ENCODE measurements at regions not wholly inside any gene's neighbourhood (a gene's known extent, or its start where the extent isn't known, plus 50 kb on each side); places are given as distances from the start of the nearest gene placed in this dataset.
A peak's percentile ranks its signal among the peaks of the same experiment; 100 is the strongest.

DNA sequence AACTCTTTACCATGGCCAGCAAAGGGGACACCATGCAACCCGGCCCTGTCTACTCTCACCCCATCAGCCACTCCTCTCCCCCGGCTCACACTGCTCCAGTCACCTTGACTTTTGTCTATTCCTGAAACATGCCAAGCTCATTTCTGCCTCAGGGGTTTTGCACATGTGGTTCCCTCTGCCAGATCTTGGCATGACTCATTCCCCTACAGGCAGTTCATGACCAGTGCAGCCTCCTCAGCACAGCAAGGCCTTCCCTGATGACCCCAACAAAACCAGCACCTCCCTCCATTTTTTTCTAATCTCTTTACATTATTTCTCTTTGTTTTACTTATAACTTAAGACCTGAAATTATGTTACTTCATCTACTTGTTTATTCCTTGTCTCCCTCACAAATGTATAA lies 58.6 kb upstream of the GJB5 start:
- Histone ChIP-seq H3K27ac (ENCODE audit: poor library complexity, severe bottlenecking) (no peak overlapping the region), H3K4me1 (ENCODE audit: insufficient read depth, poor library complexity, severe bottlenecking) (no peaks in the 10 kb centered on the region), H3K4me3 (ENCODE audit: severe bottlenecking) (no peak overlapping the region), H3K9me3 (ENCODE audit: severe bottlenecking) (no peaks in the 10 kb centered on the region), H3K36me3 (ENCODE audit: low read depth) (no peaks in the 10 kb centered on the region), H3K27me3 (ENCODE audit: insufficient read depth, poor library complexity, severe bottlenecking) (peaks cover under 1% of the 10 kb centered on the region)
- ATAC-seq (ENCODE audit: low read depth) = peak; percentile 86
- DNase-seq (ENCODE audit: low spot score) = no peak
- TF ChIP-seq, protein P1, sequence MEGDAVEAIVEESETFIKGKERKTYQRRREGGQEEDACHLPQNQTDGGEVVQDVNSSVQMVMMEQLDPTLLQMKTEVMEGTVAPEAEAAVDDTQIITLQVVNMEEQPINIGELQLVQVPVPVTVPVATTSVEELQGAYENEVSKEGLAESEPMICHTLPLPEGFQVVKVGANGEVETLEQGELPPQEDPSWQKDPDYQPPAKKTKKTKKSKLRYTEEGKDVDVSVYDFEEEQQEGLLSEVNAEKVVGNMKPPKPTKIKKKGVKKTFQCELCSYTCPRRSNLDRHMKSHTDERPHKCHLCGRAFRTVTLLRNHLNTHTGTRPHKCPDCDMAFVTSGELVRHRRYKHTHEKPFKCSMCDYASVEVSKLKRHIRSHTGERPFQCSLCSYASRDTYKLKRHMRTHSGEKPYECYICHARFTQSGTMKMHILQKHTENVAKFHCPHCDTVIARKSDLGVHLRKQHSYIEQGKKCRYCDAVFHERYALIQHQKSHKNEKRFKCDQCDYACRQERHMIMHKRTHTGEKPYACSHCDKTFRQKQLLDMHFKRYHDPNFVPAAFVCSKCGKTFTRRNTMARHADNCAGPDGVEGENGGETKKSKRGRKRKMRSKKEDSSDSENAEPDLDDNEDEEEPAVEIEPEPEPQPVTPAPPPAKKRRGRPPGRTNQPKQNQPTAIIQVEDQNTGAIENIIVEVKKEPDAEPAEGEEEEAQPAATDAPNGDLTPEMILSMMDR (IDR thresholded peaks at IDR 0.05; ENCODE audit: poor library complexity, severe bottlenecking) = no peak

DNA sequence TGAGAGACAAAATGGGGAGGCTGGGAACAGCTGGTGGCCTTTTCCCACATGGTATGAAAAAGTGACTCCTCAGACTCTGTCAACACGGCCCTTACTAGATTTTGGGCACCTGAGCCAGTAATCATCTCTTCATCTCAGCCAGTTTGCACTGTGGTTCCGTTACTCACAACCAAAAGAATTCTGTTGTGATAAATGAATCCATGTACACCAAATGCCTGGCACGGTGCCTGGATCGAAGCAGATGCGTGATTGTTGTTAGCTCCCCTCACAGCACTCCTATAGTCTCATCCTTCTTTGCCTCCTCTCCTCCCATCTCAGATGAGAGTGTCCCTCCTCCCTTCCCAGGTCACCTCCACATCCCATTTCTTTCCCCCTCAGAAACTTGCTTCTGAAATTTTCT lies 57.9 kb upstream of the GJB5 start:
- Histone ChIP-seq H3K27me3 (ENCODE audit: insufficient read depth, poor library complexity, severe bottlenecking) (peaks cover 3% of the 10 kb centered on the region), H3K36me3 (ENCODE audit: low read depth) (no peaks in the 10 kb centered on the region), H3K4me1 (ENCODE audit: insufficient read depth, poor library complexity, severe bottlenecking) (no peaks in the 10 kb centered on the region), H3K27ac (ENCODE audit: poor library complexity, severe bottlenecking) (no peak overlapping the region), H3K9me3 (ENCODE audit: severe bottlenecking) (no peaks in the 10 kb centered on the region), H3K4me3 (ENCODE audit: severe bottlenecking) (no peak overlapping the region)
- TF ChIP-seq, protein P1 (IDR thresholded peaks at IDR 0.05; ENCODE audit: poor library complexity, severe bottlenecking) = no peak
- ATAC-seq (ENCODE audit: low read depth) (no peak), DNase-seq (ENCODE audit: low spot score) (no peak)

DNA sequence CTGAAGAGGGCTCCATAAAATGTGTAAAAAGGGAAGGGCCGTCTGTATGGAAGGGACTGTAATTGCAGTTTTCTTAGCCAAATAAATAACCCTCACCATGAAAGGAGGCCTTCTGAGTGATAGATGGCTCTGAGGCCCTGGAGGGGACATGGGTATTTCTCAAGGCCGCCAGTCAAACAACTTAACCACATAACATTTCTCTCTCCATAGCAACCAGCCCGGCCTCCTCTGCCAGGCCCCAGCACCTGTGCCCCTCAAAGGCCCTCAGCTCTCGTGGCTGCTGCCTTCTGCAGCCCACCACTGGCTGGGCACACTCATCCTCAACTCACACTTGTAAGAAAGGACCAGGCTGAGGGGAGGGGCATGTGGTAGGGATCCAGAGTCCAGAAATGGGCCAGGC lies 57.0 kb upstream of the GJB5 start:
- TF ChIP-seq, protein P1 (IDR thresholded peaks at IDR 0.05; ENCODE audit: poor library complexity, severe bottlenecking) = no peak
- H3K27me3 ChIP-seq (ENCODE audit: insufficient read depth, poor library complexity, severe bottlenecking) = peaks cover 3% of the 10 kb centered on the region

DNA sequence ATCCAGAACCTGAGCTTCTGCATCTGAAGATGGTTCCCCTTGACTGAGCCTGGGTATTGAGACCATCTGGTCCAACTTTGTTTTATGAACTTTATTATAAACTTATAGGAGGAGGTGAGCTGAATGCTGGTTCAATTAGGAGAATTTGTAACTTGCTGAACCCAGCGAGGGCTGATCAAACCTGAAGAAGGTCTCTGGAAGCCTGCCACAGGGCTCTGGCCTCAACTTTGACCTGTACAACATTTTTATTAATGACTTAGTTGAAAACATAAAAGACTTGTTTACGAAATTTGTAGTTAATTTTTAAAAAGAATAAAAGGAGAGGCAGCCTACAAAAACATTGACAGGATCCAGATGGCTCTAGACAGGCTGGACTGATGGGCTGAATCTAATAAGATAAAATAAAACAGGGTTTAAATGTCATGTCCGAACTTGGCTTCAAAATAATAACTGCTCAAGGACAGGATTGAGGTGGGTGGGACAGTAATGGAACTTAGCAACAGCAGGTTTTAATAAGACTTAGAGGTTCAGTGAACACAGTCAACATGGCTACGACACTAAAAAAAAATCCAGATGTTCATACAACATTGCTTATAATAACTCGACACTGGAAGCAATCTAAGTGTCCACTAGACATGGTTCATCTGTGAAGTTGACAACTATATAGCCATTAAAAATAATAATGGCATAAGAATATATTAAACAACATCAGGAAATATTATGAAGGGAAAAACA lies 53.4 kb upstream of the GJB5 start:
- no peak overlapping the region for H3K4me3 ChIP-seq (ENCODE audit: severe bottlenecking)
- H3K9me3 ChIP-seq (ENCODE audit: severe bottlenecking) = no peaks in the 10 kb centered on the region
- no peaks in the 10 kb centered on the region for H3K4me1 ChIP-seq (ENCODE audit: insufficient read depth, poor library complexity, severe bottlenecking)
- TF ChIP-seq, protein P1 (IDR thresholded peaks at IDR 0.05; ENCODE audit: poor library complexity, severe bottlenecking) = no peak
- H3K27me3 ChIP-seq (ENCODE audit: insufficient read depth, poor library complexity, severe bottlenecking) = peaks cover 9% of the 10 kb centered on the region
- ATAC-seq (ENCODE audit: low read depth) (no peak), DNase-seq (ENCODE audit: low spot score) (no peak)
- H3K36me3 ChIP-seq (ENCODE audit: low read depth) = no peaks in the 10 kb centered on the region
- H3K27ac ChIP-seq (ENCODE audit: poor library complexity, severe bottlenecking) = no peak overlapping the region

More for the DNA sequence above, 57.0 kb upstream of the GJB5 start:
- Histone ChIP-seq H3K4me3 (ENCODE audit: severe bottlenecking) (no peak overlapping the region), H3K36me3 (ENCODE audit: low read depth) (no peaks in the 10 kb centered on the region), H3K4me1 (ENCODE audit: insufficient read depth, poor library complexity, severe bottlenecking) (no peaks in the 10 kb centered on the region), H3K9me3 (ENCODE audit: severe bottlenecking) (no peaks in the 10 kb centered on the region), H3K27ac (ENCODE audit: poor library complexity, severe bottlenecking) (no peak overlapping the region)
- no peak for ATAC-seq (ENCODE audit: low read depth)
- DNase-seq (ENCODE audit: low spot score) = no peak
